HG03571 (cell line): ENCODE measurements at regions not wholly inside any gene's neighbourhood (a gene's known extent, or its start where the extent isn't known, plus 50 kb on each side); places are given as distances from the start of the nearest gene placed in this dataset.

ENCODE experiments used
- ATAC-seq: cut with Tn5 transposase; IDR thresholded peaks from one replicate; pipeline ENCODE4 v1.9.1; 2021; ENCODE audit not compliant: unreplicated experiment

DNA sequence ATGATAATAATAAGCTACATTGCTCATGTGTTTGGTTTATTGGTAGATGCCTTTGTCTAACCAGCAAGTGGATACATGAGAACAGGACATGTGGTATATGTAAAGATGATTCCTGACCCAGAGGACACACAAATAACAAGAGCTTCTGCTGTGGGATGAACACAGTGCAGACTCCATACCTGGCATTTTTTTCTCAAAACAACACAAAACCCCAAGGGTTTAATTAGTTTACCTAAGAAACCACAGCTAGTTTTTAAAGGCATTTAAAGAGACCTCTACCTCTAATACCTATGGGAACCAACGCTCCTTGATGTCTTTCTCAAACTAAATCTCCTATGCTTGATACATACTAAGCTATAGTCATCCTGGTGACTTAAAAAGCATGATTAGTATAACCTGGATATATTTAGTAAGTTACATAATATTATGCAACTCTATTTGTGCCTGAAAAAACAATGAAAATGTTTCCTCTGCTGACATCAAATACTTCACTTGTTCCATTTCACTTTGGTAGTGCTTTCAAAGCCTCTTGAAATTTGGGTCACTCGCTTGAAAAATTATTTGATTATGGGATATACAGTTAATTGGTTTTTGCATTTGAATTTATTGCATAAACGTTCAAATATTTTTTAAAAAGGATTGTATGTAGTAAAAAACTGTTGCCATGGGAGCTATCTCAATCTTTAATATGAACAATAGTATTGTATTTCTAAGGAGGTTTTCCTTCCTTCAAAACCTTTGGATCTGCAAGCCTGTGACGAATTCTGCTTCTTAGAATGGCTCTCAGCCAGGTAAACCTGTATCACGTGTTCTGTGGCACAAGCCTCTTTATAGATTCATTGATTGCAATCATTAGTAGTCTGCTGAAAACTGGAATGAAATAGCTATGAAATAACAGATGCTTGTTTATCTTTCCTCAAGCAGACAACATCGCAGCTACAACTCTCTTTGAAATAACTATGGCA is 233.0 kb upstream of the KCNMB2 start:
- ATAC-seq = no peak

DNA sequence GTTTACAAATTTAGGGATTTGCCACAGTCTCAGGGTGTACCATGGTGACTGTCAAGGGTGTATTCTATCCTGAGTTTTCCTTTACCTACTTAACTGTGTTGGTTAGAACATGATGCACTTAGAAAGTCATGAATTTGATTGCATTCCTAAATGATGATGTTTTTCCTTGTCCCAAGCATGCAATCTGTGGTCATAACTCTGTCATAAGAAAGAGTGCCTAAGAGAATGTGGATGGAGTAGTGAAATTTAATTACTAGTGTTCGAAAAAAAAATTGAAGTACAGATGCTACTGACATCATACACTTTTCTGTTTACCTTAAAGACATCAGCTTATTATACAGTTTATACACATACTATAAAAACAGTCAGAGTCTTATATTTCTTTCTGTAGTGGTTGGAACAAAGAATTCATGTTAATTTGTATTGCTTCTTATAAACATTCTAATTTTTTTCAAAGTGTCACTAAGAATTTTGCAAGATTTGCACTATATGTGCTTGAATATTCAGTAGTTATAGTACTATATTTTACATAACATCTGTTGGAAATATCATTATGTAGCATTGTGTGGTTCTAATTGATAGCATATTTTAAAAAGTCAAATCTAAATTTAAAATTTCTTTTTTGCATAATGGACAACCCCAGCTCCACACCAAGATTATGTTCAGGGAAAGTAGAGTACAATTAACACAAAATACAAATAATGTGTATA is 231.3 kb upstream of the KCNMB2 start:
- no peak for ATAC-seq

DNA sequence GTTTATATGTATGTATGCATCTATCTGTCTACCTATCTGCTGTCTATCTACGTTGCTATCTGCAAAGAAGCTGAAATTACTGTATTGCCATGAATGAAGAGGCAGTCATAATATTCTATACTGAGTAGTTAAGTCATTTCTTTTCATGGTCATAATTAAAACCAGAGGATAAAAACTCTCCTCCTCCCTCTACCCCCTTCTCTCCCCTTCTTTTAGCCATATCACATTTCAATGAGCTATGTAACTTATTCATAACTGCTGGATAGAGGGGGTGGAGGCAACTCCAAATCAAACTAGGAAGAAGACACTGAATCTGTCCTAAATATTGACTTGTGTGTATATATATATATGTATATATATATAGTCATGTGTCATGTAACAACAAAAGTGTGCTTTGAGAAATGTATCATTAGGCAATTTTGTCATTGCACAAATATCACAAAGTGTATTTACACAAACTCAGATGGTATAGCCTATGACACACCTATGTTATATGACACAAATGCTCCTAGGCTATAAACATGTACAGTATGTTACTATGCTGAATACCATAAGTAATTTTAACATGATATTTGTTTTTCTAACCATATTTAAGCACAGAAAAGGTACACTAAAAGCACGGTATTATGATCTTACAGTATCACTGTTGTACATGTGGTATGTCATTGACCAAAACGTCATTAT is 229.7 kb upstream of the KCNMB2 start:
- no peak for ATAC-seq

DNA sequence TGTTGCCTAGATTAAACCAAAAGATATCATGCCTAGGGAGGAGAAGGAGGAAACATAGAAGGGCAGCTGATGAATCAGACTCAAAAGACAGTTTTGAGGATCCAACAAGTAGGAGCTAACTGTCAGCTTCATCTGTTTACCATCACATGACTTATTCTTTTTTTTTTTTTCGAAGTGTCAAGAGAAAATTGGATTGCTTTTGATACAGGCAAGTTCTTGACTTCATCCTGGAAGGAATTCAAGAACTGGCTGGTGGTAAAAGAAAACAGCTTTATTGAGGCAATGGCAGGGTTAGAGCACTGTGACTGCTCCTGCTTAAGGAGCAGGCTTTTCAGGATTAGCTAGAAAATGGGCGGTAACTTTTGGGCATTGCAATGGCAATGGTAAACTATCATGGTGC is 227.5 kb upstream of the KCNMB2 start:
- ATAC-seq = no peak

DNA sequence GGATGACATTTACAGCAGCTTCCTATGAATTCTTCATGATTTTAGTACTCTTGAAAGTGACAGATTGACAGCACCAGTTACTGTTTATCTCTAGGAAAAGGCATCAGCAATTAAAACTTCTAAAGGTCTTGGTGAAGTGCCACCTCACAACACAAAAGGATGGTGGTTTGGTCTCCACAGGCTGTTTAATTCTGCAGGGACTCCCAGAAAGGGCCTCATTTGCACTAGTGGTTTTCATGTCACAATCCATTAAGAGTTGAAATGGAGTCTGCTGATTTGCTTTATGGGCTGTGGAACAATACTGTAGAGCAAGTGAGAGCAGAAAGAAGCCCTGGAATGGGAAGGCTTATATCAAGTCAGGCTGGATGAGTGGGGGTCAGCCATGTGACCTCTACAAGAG is 225.3 kb upstream of the KCNMB2 start:
- no peak for ATAC-seq

DNA sequence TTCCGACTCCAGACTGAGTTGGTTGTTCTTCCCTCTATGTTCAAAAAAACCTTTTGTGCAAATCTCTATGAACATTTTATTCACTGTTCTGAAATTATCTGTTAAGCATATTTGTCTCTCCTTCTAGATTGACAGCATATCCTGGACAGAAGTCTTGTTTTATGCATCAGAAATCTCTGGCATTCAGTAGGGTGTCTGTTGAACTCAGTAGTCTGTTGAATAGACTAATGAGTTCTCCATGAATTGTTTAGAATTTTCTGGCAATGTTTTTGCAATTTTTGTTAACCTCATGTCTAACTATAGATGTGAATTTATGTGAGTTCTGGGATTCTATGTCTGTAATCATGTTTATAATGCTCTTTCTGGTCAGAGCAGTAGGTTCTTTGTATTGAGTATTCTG is 222.5 kb upstream of the KCNMB2 start:
- ATAC-seq = no peak

DNA sequence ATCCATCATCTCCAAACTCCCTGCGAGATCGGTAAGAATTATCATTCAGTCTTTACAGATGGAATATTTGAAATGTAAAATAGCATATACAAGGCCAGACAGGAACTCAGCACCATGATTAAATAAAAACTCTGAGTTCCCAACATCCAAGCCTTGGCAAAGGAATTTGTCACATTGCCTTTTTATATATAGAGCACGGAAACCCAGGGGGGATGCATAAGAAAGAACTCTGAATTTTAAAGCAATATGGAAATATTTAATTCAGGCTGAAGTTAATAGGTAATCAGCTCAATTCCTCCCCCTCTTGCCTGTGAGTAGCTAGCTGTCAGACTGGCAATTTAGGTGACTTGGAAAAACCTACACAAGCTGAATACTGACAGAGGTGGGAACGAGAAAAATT is 217.9 kb upstream of the KCNMB2 start:
- no peak for ATAC-seq

DNA sequence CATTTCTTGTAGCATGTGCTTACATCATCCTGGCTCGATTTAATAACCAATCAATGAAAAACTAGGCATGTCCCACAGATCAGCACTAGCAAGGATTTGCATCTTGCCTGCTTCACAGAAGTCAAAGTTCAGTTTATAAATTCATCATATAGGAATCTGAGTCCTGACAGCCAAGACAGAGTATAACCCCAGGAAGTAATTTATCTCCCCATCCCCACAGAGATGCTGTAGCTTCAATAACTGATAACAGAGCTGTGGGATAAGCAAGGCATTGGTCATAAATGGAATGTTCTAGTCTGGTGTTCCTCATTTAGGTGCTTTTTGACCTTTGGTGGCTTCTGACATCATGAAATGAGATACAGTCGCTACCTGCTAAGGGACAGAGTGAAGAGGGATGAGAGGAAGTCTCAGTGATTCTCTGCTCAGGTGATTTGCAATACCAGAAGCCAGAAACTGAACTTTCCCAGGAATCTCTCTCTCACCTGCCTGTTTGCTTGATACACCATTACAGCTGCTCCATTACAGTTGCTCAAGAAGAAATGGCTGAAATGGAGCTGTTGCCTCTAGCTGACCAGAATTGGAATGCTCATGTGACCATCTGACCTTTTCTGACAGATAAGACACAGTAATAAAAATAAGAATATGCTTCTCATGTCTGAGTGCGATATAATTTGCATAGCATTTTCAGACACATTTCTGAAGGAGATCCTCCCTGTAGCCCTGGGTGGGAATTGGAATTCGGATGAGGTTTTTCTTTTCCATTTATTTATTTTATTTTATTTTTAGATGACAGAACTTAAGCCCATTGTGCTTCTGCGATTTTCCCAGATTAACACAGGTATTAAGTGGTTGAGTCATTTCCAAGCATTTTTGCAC is 217.1 kb upstream of the KCNMB2 start:
- ATAC-seq = no peak

DNA sequence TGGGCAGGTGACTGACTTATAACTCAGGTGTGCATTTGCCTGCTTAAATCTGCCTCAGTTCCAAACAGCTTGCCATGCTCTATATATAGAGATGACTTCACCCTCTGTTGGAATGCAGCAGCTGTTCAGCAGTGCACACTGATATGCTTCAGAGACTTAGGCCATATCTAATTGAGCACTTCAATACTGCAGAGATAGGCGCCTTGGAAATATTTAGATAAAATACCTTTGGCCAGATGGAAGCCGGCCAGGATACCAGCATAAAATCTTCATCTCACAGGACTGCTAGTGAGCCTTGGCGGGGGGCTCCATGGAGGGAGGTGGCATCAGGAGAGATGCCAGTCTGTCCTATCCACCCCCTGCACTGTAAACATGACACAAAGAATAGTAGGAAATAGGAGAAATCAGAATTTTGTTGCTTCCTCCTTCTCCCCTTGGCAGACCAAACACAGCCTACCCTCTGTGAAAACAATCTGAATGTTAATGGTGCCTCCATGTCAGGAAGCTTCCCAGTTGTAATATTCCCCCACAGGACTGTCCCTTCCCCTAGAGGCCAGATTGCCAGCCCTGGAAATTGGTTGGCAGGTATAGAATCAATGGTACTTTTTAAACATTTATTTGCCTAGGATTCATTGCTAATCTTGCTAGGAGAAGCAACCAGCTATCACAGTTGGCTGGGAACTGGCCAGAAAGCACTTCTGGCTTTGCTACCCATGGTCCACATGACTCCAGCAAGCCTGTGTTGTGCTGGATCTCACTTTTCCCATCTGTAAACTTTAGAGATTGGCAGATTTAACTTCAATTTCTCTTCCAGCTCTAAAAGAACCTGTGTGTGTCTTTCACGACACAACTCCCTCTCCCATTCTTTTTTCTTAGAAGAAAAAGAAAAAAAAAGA is 215.5 kb upstream of the KCNMB2 start:
- no peak for ATAC-seq

DNA sequence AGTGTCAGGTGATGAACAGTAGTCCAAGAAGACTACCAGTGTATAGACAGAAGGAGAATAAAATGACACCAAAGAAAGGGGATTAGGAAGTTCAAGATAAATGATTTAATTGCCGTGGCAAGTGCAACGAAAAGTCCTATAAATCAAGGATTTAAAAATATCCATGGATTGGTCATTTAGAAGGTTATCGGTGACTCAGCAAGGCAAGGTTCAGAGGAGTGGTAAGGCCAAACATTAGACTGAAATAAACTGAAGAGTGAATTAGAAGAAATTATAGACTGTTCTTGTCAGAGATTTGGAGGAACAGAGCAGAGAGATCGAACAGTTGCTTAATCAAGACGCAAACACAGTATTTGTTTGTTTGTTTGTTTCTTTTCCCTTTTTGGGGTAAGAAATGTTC is 211.9 kb upstream of the KCNMB2 start:
- ATAC-seq = no peak

DNA sequence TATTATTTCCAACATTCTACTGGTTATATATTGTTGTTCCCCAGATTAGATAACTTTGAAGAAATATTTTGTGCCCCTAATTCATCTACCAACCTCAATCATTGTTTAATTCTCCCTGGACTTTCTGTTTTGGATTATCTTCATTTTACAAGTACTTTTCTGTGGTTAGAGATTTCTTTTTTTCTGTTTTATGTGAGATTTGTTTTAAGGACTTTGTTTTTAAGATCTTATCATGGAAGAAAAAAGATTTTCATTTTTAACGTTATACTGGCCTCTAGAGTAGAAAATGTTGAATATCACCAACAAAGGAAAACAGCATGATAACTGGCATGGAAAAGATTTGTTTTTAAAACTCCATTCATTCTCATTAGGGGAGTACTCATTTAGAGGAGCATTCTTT is 210.9 kb upstream of the KCNMB2 start:
- ATAC-seq = no peak

DNA sequence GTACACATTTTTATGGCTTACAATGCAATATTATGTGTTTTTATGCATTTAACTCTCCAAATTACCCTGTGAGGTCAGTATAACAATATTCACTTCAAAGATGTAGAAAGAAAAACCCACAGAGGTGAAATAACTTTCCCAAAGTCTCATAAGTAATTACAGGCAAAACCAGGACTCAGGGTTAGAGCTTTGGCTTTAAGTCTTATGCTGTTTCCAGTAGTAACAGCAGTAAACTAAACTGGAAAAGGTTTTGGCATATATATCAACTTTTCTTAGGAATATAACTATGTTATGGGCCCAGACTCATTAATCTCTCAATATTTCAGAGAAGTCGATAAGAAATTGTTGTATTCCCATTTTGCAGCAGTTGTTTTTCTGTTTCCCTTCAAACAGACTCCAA is 206.3 kb upstream of the KCNMB2 start:
- no peak for ATAC-seq

DNA sequence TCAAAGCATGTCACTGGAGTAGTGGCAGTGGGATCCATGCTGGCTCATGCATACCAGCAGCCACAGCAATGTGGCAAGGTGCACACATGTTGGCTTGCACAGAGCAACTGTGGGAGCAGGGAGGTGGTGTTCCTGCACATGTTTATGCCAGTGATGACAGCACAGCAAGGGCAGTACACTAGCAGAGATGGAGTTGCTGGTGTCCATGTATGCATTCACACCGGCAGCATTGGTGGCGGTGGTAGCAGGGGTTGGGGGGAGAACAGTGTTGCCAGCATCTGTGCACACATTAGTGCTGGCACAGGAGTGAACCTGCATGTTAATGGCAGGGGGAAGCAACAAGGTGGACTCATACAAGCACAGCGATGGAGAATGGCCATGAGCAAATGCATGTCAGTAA is 202.0 kb upstream of the KCNMB2 start:
- no peak for ATAC-seq

DNA sequence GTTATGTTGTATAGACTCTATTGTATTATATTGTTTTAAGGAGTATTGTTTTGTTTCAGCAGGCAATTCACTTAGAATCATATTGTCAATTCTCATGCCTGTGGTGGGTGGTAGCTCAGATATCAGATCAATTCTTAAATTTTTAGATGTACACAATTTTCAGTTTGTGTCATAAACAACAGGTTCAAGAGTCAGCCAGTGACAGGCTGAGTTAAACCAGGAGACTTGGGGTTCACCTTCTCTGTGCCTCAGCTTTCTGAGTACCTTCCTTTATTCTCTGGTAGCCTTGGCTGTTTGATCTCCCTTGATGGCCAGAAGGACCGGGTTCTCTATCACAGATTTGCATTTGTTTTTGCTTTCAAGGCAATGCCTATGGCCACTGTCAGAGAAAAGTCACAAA is 199.9 kb upstream of the KCNMB2 start:
- ATAC-seq = no peak

DNA sequence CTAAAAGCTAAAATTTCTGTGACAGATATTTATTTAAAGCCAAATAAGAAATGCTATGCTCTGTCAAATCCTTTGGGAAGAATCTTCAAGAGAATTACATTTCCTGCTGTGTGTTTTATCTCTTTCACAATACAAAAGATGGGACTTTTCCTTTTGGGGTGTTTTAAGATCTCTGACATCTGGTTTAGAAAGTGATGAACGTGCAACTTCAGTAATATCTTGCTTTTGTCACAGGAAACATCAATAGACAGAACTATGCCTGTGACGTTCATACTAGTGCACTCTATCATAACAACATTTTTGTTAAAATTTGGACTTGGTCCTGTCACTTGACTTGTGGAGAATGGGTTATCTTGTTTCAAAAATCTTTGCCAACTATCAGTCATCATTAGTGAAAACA is 195.7 kb upstream of the KCNMB2 start:
- no peak for ATAC-seq

DNA sequence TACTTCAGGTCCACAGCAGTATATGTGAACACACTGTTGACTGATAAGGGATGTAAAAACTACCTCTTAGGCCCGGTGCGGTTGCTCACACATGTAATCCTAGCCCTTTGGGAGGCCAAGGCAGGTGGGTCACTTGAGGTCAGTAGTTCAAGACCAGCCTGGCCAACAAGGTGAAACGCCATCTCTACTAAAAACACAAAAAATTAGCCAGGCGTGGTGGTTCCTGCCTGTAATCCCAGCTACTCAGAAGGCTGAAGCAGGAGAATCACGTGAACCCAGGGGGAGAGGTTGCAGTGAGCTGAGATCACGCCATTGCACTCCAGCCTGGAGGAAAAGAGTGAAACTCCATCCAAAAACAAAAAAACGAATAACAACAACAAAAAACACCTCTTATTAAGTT is 194.6 kb upstream of the KCNMB2 start:
- no peak for ATAC-seq

DNA sequence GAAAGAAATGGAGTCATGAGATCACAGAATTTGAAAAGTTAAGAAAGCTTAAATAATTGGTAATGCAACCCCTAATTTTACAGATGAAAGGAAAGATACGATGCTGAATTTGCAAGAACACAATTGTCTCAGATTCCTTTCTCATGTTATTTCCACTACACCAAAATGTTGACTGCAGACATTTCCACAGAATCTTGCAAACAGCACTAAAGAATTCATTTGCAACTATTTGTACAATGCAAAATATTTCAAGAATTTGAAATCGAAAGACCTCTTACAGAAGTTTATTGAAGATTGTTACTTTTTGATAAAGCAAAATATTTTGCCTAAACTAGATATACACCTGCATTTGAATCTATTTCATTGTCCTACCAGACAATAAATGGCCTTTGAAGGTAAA is 194.1 kb upstream of the KCNMB2 start:
- no peak for ATAC-seq

DNA sequence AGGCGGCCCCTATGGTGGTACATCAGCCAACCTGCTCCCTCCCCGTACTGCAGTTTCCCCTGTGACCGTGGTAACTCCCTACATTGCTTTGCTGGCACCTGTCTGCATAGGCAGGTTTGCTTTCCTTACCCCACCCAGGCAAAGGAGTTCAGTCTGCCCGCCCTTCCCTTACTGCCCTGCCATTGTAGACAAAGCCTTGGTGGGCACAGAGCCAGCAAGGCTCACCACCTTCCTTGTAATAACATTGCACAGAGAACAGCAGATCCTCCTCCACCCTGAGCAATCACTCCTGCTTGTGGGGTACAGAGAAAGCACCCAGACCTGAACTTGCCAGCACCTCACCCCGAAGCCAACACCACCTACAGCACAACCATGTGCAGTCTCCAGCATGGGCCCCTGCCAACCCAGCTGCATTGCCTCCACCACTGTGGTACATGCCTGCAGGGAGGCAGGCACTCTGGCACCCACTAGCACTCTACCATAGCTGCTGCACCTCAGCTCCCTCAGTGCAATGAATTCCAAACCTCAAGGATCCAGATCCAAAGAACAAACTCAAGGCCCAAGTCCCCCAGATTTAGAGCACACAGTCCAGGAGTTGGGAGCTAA is 192.7 kb upstream of the KCNMB2 start:
- no peak for ATAC-seq

DNA sequence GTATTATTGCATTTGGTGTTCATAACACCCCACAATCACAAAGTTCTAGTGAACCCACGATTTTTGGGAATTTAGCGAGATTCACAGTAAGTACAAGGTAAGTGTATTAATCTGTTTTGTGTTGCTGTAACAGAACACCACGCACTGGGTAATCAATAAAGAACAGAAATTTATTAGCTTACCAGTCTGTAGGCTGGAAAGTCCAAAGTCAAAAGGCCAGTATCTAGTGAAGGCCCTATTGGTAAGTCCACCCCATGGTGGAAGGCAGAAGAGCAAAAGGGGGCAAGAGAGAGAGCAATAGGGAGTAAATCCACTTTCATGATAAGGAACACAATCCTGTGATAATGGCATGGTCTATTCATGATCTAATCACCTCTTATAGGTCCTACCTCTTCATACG is 190.3 kb upstream of the KCNMB2 start:
- ATAC-seq = no peak
